GM23338 (cell line): ENCODE measurements at regions not wholly inside any gene's neighbourhood (a gene's known extent, or its start where the extent isn't known, plus 50 kb on each side); places are given as distances from the start of the nearest gene placed in this dataset.

ENCODE experiments used
- ATAC-seq: fragments of 200-7000 bp; cut with Tn5 transposase; 3 replicates; pipeline ENCODE4 v1.9.1; 2020
- DNase-seq: peaks from one replicate; pipeline ENCODE4 v3.0.0-alpha.2; 2015; ENCODE audit warnings: low spot score
- H2AFZ ChIP-seq: fragments of 200-600 bp; sonication (generic); 2 replicates; pipeline ENCODE4 v1.8.0; 2016; ENCODE audit warnings: antibody characterized with exemption, mild to moderate bottlenecking, moderate library complexity
- H3F3A ChIP-seq: fragments of 200-600 bp; sonication (generic); replicated peaks from 2 replicates; pipeline ENCODE4 v1.8.0; 2017; ENCODE audit warnings: antibody characterized with exemption, mixed run types, low read depth
- H3K27ac ChIP-seq: fragments of 200-600 bp; sonication (generic); 2 replicates; pipeline ENCODE4 v1.6.1; 2016; ENCODE audit warnings: low read depth
- H3K27me3 ChIP-seq: fragments of 200-600 bp; sonication (generic); 2 replicates; pipeline ENCODE4 v1.8.0; 2016; ENCODE audit warnings: mild to moderate bottlenecking, mixed run types, moderate library complexity; ENCODE audit not compliant: insufficient read depth
- H3K36me3 ChIP-seq: fragments of 200-600 bp; sonication (generic); 2 replicates; pipeline ENCODE4 v1.8.0; 2016; ENCODE audit warnings: mild to moderate bottlenecking; ENCODE audit not compliant: insufficient read depth
- H3K4me1 ChIP-seq: fragments of 200-600 bp; sonication (generic); 2 replicates; pipeline ENCODE4 v1.8.0; 2016; ENCODE audit warnings: mild to moderate bottlenecking, moderate library complexity; ENCODE audit not compliant: insufficient read depth
- H3K4me2 ChIP-seq: fragments of 200-600 bp; sonication (generic); 2 replicates; pipeline ENCODE4 v1.7.1; 2017; ENCODE audit warnings: mixed run types
- H3K4me3 ChIP-seq: fragments of 200-600 bp; sonication (generic); 2 replicates; pipeline ENCODE4 v1.6.1; 2016; ENCODE audit warnings: mixed run types
- H3K79me2 ChIP-seq: fragments of 200-600 bp; sonication (generic); replicated peaks from 2 replicates; pipeline ENCODE4 v1.8.0; 2017; ENCODE audit warnings: mild to moderate bottlenecking; ENCODE audit not compliant: insufficient read depth
- H3K9me2 ChIP-seq: fragments of 200-600 bp; sonication (generic); 2 replicates; pipeline ENCODE4 v1.8.0; 2017; ENCODE audit not compliant: insufficient read depth
- H4K20me1 ChIP-seq: fragments of 200-600 bp; sonication (generic); replicated peaks from 2 replicates; pipeline ENCODE4 v1.8.0; 2017; ENCODE audit warnings: mild to moderate bottlenecking; ENCODE audit not compliant: insufficient read depth
- H3K27ac Mint-ChIP-seq: 2 replicates; pipeline ENCODE4 v1.8.0; 2020; ENCODE audit warnings: inconsistent platforms, mild to moderate bottlenecking, moderate library complexity, mixed read lengths
- H3K27me3 Mint-ChIP-seq: 3 replicates; pipeline ENCODE4 v1.8.0; 2022; ENCODE audit warnings: low read depth, mild to moderate bottlenecking, moderate library complexity, mixed read lengths, inconsistent platforms; ENCODE audit not compliant: insufficient read depth, poor library complexity
- H3K36me3 Mint-ChIP-seq: 3 replicates; pipeline ENCODE4 v1.8.0; 2021; ENCODE audit warnings: low read depth, mild to moderate bottlenecking, inconsistent platforms, moderate library complexity, mixed read lengths
- H3K4me1 Mint-ChIP-seq: 3 replicates; pipeline ENCODE4 v1.8.0; 2020; ENCODE audit warnings: mild to moderate bottlenecking, inconsistent platforms, mixed read lengths
- H3K4me3 Mint-ChIP-seq: 3 replicates; pipeline ENCODE4 v1.8.0; 2021; ENCODE audit warnings: moderate library complexity, mild to moderate bottlenecking, inconsistent platforms, mixed read lengths
- H3K9me3 Mint-ChIP-seq: 3 replicates; pipeline ENCODE4 v1.8.0; 2020; ENCODE audit warnings: moderate library complexity, mild to moderate bottlenecking, inconsistent platforms, mixed read lengths
- CREB1 ChIP-seq: fragments of 250-450 bp; sonication (Bioruptor Pico); IDR thresholded peaks from 2 replicates; pipeline ENCODE4 v1.5.0; 2020; ENCODE audit warnings: low read depth, mild to moderate bottlenecking, moderate library complexity
- CTCF ChIP-seq, 2 experiments: fragments of 200-600 bp in 1 of 2; sonication (generic) in 1 of 2; conservative IDR thresholded peaks; 2 replicates each; pipeline versions ENCODE4 v1.5.1 to v1.6.1; 2016 to 2017; ENCODE audit warnings: antibody characterized with exemption in 2 of 2, low read depth in 2 of 2, mild to moderate bottlenecking in 2 of 2, moderate library complexity in 1 of 2
- ETS1 ChIP-seq: IDR thresholded peaks from 2 replicates; pipeline ENCODE4 v1.6.1; 2016; ENCODE audit warnings: antibody characterized with exemption
- EZH2 ChIP-seq: fragments of 200-600 bp; sonication (generic); IDR thresholded peaks from one replicate; pipeline ENCODE4 v1.8.0; 2017; ENCODE audit warnings: antibody characterized with exemption, mild to moderate bottlenecking, low read depth; ENCODE audit not compliant: unreplicated experiment
- EZH2phosphoT487 ChIP-seq: fragments of 200-600 bp; sonication (generic); IDR thresholded peaks from one replicate; pipeline ENCODE4 v1.8.1; 2018; ENCODE audit warnings: antibody characterized with exemption; ENCODE audit not compliant: unreplicated experiment
- JUNB ChIP-seq: IDR thresholded peaks from one replicate; pipeline ENCODE4 v1.6.1; 2016; ENCODE audit warnings: antibody characterized with exemption; ENCODE audit not compliant: unreplicated experiment
- NANOG ChIP-seq: IDR thresholded peaks from 2 replicates; pipeline ENCODE4 v1.6.1; 2016; ENCODE audit warnings: antibody characterized with exemption, borderline replicate concordance
- POLR2AphosphoS5 ChIP-seq: IDR thresholded peaks from 2 replicates; pipeline ENCODE4 v1.6.1; 2016; ENCODE audit warnings: antibody characterized with exemption, low read depth
- REST ChIP-seq: IDR thresholded peaks from one replicate; pipeline ENCODE4 v1.6.1; 2018; ENCODE audit warnings: antibody characterized with exemption; ENCODE audit not compliant: unreplicated experiment
- STAT1 ChIP-seq: IDR thresholded peaks from one replicate; pipeline ENCODE4 v1.6.1; 2016; ENCODE audit warnings: antibody characterized with exemption; ENCODE audit not compliant: unreplicated experiment
- ZNF114 ChIP-seq: fragments of 250-450 bp; sonication (Bioruptor Pico); IDR thresholded peaks from 2 replicates; pipeline ENCODE4 v1.5.0; 2020; ENCODE audit warnings: mild to moderate bottlenecking, moderate library complexity
- ZNF331 ChIP-seq: fragments of 250-450 bp; sonication (Bioruptor Pico); IDR thresholded peaks from 2 replicates; pipeline ENCODE4 v1.5.0; 2020; ENCODE audit warnings: low read depth, mild to moderate bottlenecking, moderate library complexity
- TF ChIP-seq, protein P1 (sequence below): fragments of 250-450 bp; sonication (Bioruptor Pico); IDR thresholded peaks from 2 replicates; pipeline ENCODE4 v1.5.0; 2020; ENCODE audit warnings: mild to moderate bottlenecking, moderate library complexity

GRCh38 chr9:27633764-27634163, 60.5 kb upstream of the C9orf72 start:
- Mint-ChIP-seq H3K4me1 (peaks cover 2% of the 10 kb centered on the region; the same call in 1 of the 3 replicates), H3K4me3 (no peak overlapping the region), H3K36me3 (no peaks in the 10 kb centered on the region), H3K9me3 (no peaks in the 10 kb centered on the region), H3K27ac (no peak overlapping the region), H3K27me3 (peaks cover 2% of the 10 kb centered on the region)
- ATAC-seq (no peak), DNase-seq (no peak)
- no peaks in the 10 kb centered on the region for H3K79me2 ChIP-seq
- H3K36me3 ChIP-seq = no peaks in the 10 kb centered on the region
- H3F3A ChIP-seq = no peaks in the 10 kb centered on the region
- no peaks in the 10 kb centered on the region for H3K27me3 ChIP-seq
- H3K4me2 ChIP-seq = no peak overlapping the region
- TF ChIP-seq CTCF (conservative IDR thresholded peaks at IDR 0.05; ENCODE audit: low read depth in 2 of 2) (no peak), EZH2phosphoT487 (no peak), STAT1 (no peak), ZNF114 (CRISPR knock-in tag) (no peak), EZH2 (no peak), CREB1 (no peak), ETS1 (no peak), JUNB (no peak), REST (no peak), ZNF331 (CRISPR knock-in tag) (no peak), POLR2AphosphoS5 (no peak), NANOG (no peak)
- TF ChIP-seq, protein P1, sequence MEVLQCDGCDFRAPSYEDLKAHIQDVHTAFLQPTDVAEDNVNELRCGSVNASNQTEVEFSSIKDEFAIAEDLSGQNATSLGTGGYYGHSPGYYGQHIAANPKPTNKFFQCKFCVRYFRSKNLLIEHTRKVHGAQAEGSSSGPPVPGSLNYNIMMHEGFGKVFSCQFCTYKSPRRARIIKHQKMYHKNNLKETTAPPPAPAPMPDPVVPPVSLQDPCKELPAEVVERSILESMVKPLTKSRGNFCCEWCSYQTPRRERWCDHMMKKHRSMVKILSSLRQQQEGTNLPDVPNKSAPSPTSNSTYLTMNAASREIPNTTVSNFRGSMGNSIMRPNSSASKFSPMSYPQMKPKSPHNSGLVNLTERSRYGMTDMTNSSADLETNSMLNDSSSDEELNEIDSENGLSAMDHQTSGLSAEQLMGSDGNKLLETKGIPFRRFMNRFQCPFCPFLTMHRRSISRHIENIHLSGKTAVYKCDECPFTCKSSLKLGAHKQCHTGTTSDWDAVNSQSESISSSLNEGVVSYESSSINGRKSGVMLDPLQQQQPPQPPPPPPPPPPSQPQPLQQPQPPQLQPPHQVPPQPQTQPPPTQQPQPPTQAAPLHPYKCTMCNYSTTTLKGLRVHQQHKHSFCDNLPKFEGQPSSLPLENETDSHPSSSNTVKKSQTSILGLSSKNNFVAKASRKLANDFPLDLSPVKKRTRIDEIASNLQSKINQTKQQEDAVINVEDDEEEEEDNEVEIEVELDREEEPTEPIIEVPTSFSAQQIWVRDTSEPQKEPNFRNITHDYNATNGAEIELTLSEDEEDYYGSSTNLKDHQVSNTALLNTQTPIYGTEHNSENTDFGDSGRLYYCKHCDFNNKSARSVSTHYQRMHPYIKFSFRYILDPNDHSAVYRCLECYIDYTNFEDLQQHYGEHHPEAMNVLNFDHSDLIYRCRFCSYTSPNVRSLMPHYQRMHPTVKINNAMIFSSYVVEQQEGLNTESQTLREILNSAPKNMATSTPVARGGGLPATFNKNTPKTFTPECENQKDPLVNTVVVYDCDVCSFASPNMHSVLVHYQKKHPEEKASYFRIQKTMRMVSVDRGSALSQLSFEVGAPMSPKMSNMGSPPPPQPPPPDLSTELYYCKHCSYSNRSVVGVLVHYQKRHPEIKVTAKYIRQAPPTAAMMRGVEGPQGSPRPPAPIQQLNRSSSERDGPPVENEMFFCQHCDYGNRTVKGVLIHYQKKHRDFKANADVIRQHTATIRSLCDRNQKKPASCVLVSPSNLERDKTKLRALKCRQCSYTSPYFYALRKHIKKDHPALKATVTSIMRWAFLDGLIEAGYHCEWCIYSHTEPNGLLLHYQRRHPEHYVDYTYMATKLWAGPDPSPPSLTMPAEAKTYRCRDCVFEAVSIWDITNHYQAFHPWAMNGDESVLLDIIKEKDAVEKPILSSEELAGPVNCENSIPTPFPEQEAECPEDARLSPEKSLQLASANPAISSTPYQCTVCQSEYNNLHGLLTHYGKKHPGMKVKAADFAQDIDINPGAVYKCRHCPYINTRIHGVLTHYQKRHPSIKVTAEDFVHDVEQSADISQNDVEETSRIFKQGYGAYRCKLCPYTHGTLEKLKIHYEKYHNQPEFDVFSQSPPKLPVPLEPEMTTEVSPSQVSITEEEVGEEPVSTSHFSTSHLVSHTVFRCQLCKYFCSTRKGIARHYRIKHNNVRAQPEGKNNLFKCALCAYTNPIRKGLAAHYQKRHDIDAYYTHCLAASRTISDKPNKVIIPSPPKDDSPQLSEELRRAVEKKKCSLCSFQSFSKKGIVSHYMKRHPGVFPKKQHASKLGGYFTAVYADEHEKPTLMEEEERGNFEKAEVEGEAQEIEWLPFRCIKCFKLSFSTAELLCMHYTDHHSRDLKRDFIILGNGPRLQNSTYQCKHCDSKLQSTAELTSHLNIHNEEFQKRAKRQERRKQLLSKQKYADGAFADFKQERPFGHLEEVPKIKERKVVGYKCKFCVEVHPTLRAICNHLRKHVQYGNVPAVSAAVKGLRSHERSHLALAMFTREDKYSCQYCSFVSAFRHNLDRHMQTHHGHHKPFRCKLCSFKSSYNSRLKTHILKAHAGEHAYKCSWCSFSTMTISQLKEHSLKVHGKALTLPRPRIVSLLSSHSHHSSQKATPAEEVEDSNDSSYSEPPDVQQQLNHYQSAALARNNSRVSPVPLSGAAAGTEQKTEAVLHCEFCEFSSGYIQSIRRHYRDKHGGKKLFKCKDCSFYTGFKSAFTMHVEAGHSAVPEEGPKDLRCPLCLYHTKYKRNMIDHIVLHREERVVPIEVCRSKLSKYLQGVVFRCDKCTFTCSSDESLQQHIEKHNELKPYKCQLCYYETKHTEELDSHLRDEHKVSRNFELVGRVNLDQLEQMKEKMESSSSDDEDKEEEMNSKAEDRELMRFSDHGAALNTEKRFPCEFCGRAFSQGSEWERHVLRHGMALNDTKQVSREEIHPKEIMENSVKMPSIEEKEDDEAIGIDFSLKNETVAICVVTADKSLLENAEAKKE (CRISPR knock-in tag) = no peak
- H3K9me2 ChIP-seq = no peaks in the 10 kb centered on the region
- H4K20me1 ChIP-seq = no peaks in the 10 kb centered on the region
- H3K4me1 ChIP-seq = no peaks in the 10 kb centered on the region; the same call in 1 of the 2 replicates
- H2AFZ ChIP-seq = no peak overlapping the region
- H3K27ac ChIP-seq = no peak overlapping the region
- H3K4me3 ChIP-seq = no peak overlapping the region
